Vagina (tissue), 2 donors: ENCODE measurements at regions not wholly inside any gene's neighbourhood (a gene's known extent, or its start where the extent isn't known, plus 50 kb on each side); places are given as distances from the start of the nearest gene placed in this dataset.

Experiments used
- DNase-seq, 2 donors: peaks; one replicate each; pipeline ENCODE4 v3.0.0-alpha.2; 2017; ENCODE audit errors: extremely low spot score in 2 of 2
- H3K27ac ChIP-seq: fragments of 200-600 bp; sonication (generic); one replicate; pipeline ENCODE4 v1.5.1; 2019
- H3K27me3 ChIP-seq: fragments of 200-600 bp; sonication (generic); one replicate; pipeline ENCODE4 v1.5.1; 2019
- H3K36me3 ChIP-seq, 2 donors: fragments of 200-600 bp; sonication (generic); one replicate each; pipeline ENCODE4 v1.5.1; 2017 to 2019
- H3K4me1 ChIP-seq: fragments of 200-600 bp; sonication (generic); one replicate; pipeline ENCODE4 v1.5.1; 2019
- H3K4me3 ChIP-seq, 2 donors: fragments of 200-600 bp; sonication (generic); 1 replicate in 1 of 2; 2 replicates in 1 of 2; pipeline ENCODE4 v1.5.1; 2016 to 2019
- H3K9me3 ChIP-seq: fragments of 200-600 bp; sonication (generic); one replicate; pipeline ENCODE4 v1.5.1; 2019
- CTCF ChIP-seq, 3 experiments: fragments of 450-650 bp in 2 of 3; fragments of 200-600 bp in 1 of 3; sonication (generic) in 1 of 3; IDR thresholded peaks; one replicate each; pipeline ENCODE4 v1.5.1; 2017 to 2019; ENCODE audit warnings: antibody characterized with exemption in 3 of 3, mild to moderate bottlenecking in 2 of 3, moderate library complexity in 2 of 3
- POLR2A ChIP-seq, 2 donors: fragments of 450-650 bp; IDR thresholded peaks; one replicate each; pipeline ENCODE4 v1.6.1; 2017; ENCODE audit warnings: antibody characterized with exemption in 2 of 2, mild to moderate bottlenecking in 2 of 2, moderate library complexity in 2 of 2
- POLR2AphosphoS5 ChIP-seq, 2 donors: sonication (generic); formaldehyde crosslinking; IDR thresholded peaks; one replicate each; pipeline ENCODE4 v1.9.0; 2017; ENCODE audit warnings: antibody characterized with exemption in 2 of 2, mild to moderate bottlenecking in 2 of 2, low read depth in 1 of 2; ENCODE audit not compliant: insufficient read depth in 1 of 2
- intact Hi-C: fragments of 100-400 bp; cut with DNase I; formaldehyde crosslinking; loops from one replicate; pipeline ENCODE4 v1.15.1; 2023

- Histone ChIP-seq H3K4me1 (no peaks in the 10 kb centered on the region), H3K4me3 (no peak overlapping the region), H3K36me3 (no peaks in the 10 kb centered on the region), H3K27ac (no peak overlapping the region), H3K27me3 (no peaks in the 10 kb centered on the region), H3K9me3 (peaks cover 11% of the 10 kb centered on the region)
- DNase-seq: no peak
- intact Hi-C loops: no loop called here
- TF ChIP-seq POLR2A (IDR thresholded peaks at IDR 0.05) (no peak), POLR2AphosphoS5 (IDR thresholded peaks at IDR 0.05; ENCODE audit: insufficient read depth in 1 of 2, low read depth in 1 of 2) (no peak), CTCF (IDR thresholded peaks at IDR 0.05) (no peak)
Measured at GRCh38 chr4:124961138-124961750, 248.7 kb upstream of the ANKRD50 start.

GRCh38 chr4:124958847-124959246 is 246.3 kb upstream of the ANKRD50 start:
- no peak overlapping the region for H3K27ac ChIP-seq
- H3K27me3 ChIP-seq: no peaks in the 10 kb centered on the region
- no peak for TF ChIP-seq POLR2AphosphoS5 (IDR thresholded peaks at IDR 0.05; ENCODE audit: insufficient read depth in 1 of 2, low read depth in 1 of 2)
- TF ChIP-seq CTCF (IDR thresholded peaks at IDR 0.05): no peak
- no peak for TF ChIP-seq POLR2A (IDR thresholded peaks at IDR 0.05)
- H3K4me1 ChIP-seq: no peaks in the 10 kb centered on the region
- H3K9me3 ChIP-seq: peaks cover 11% of the 10 kb centered on the region
- no peak for DNase-seq
- no peaks in the 10 kb centered on the region for H3K36me3 ChIP-seq
- intact Hi-C loops: no loop called here
- no peak overlapping the region for H3K4me3 ChIP-seq

- no peak overlapping the region for H3K27ac ChIP-seq
- no peaks in the 10 kb centered on the region for H3K9me3 ChIP-seq
- no peaks in the 10 kb centered on the region for H3K36me3 ChIP-seq
- no peaks in the 10 kb centered on the region for H3K27me3 ChIP-seq
- no peak for TF ChIP-seq POLR2A (IDR thresholded peaks at IDR 0.05)
- no peak for TF ChIP-seq POLR2AphosphoS5 (IDR thresholded peaks at IDR 0.05; ENCODE audit: insufficient read depth in 1 of 2, low read depth in 1 of 2)
- TF ChIP-seq CTCF (IDR thresholded peaks at IDR 0.05): no peak
- no peaks in the 10 kb centered on the region for H3K4me1 ChIP-seq
- intact Hi-C loops: no loop called here
- DNase-seq: no peak
- no peak overlapping the region for H3K4me3 ChIP-seq
Measured at GRCh38 chr4:124955476-124955875, 242.9 kb upstream of the ANKRD50 start.

GRCh38 chr4:124954046-124954445 is 241.5 kb upstream of the ANKRD50 start:
- Histone ChIP-seq H3K27ac (no peak overlapping the region), H3K4me1 (no peaks in the 10 kb centered on the region), H3K36me3 (no peaks in the 10 kb centered on the region), H3K9me3 (no peaks in the 10 kb centered on the region), H3K4me3 (no peak overlapping the region), H3K27me3 (no peaks in the 10 kb centered on the region)
- intact Hi-C loops: no loop called here
- DNase-seq: no peak
- no peak for TF ChIP-seq POLR2AphosphoS5 (IDR thresholded peaks at IDR 0.05; ENCODE audit: insufficient read depth in 1 of 2, low read depth in 1 of 2)
- no peak for TF ChIP-seq CTCF (IDR thresholded peaks at IDR 0.05)
- no peak for TF ChIP-seq POLR2A (IDR thresholded peaks at IDR 0.05)

- Histone ChIP-seq H3K27ac (no peak overlapping the region), H3K36me3 (no peaks in the 10 kb centered on the region), H3K9me3 (no peaks in the 10 kb centered on the region), H3K4me1 (no peaks in the 10 kb centered on the region), H3K27me3 (no peaks in the 10 kb centered on the region), H3K4me3 (no peak overlapping the region)
- intact Hi-C loops: no loop called here
- no peak for DNase-seq
- TF ChIP-seq CTCF (IDR thresholded peaks at IDR 0.05) (no peak), POLR2A (IDR thresholded peaks at IDR 0.05) (no peak), POLR2AphosphoS5 (IDR thresholded peaks at IDR 0.05; ENCODE audit: insufficient read depth in 1 of 2, low read depth in 1 of 2) (no peak)
Measured at GRCh38 chr4:124953486-124953885, 241.0 kb upstream of the ANKRD50 start.
